ENCODE measurements at regions not wholly inside any gene's neighbourhood (a gene's known extent, or its start where the extent isn't known, plus 50 kb on each side); places are given as distances from the start of the nearest gene placed in this dataset.
"Not testable (repeated sequence)": the region's sequence is repeated elsewhere in the genome, so short reads cannot be mapped to it uniquely, and the experiment has no call there.

DNA sequence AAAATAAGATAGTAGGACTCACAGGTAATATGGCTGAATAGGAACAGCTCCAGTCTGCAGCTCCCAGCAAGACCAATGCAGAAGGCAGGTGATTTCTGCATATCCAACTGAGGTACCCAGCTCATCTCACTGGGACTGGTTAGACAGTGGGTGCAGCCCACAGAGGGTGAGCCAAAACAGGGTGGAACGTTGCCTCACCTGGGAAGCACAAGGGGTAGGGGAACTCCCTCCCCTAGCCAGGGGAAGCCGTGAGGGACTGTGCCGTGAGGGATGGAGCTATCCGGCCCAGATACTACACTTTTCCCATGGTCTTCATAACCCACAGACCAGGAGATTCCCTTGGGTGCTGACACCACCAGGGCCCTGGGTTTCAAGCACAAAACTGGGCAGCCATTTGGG is 114.8 kb upstream of the GNAI1 start:
- in situ Hi-C loops (cut with HindIII; ENCODE audit: low sequenced_read_pairs), result not testable (repeated sequence)

DNA sequence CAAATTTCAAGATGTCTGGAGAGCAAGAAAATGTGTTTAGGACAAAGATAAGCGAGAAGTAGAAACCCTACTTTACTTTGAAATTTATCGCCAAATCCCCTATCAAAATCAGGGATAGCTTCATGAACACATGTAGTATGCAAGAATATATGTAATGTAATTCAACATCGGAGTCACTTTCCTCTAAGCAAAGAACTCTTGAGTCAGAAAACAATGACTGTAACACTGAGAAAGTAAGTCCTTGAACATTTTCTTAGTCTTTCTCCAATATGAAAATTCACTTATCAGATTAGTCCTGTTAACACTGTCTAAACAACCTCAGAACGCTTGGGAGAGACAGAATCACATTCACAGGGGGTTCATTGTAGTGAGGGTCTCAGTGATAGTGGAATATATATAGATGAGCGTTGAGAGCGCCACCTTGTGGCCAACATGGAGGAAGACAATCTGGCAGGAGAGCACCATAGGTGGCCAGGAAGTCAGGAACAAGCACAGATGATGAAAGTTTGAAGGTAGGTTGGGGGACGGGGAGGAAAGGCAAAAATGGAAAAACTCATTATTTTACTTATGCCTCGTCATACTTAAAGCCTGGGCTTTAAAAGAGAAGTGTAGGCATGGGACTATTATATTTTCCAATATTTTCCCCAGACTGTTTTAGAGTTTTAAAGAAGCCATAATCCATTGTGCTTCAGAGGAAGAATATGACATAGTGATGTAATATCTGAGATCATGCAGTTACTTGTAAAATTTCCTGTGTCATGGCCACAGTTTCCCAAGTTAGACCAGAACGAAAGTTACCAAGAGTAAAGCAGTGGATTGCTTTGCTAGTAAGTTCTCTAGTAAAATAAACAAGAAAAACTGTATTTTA is 115.5 kb upstream of the GNAI1 start:
- in situ Hi-C loops (cut with HindIII; ENCODE audit: low sequenced_read_pairs), result no loop called here

DNA sequence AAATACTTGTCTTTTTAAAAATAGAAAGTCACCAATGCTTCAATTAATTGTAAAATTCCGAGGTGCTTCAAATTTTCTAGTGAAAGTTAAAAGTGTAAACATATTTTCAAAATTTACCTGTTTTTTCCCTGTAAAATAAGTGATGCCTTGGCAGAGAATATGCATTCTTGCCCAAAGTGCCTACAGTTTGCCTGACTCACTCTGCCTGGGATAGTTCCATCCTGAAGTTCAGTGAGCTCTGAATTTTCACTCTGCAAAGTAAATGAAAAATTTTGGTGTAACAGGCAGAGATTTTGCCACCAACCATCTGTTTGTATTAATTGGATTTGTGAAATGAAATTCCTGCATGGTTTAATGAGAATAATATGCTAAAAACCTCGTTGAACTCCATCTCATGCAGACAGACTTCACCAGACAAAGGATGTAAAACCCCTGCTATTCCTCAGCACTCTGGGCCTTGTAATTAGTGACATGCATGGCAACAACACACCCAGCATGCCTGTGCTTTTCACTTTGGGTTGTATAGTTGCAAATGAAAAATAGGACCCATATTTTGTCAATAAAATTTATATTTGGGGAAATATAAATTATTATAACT is 117.4 kb upstream of the GNAI1 start:
- in situ Hi-C loops (cut with HindIII; ENCODE audit: low sequenced_read_pairs), result no loop called here

DNA sequence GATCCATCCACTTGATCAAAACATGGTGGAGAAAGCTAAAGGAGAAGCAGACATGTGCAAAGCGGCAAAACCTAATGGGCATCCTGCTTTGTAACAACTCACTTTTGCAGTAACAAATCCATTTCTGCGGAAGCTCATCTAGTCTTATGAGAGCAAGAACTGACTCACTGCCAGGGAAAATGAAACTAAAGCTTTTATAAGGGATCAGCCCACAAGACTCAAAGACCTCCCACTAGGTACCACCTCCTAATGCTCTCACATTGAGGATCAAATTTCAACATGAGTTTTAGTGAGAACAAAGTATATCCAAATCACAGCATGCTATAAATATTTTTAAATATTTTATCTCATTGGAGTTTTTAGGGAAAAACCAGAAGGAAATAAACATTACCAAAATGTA is 120.1 kb upstream of the GNAI1 start:
- in situ Hi-C loops (cut with HindIII; ENCODE audit: low sequenced_read_pairs), result no loop called here

DNA sequence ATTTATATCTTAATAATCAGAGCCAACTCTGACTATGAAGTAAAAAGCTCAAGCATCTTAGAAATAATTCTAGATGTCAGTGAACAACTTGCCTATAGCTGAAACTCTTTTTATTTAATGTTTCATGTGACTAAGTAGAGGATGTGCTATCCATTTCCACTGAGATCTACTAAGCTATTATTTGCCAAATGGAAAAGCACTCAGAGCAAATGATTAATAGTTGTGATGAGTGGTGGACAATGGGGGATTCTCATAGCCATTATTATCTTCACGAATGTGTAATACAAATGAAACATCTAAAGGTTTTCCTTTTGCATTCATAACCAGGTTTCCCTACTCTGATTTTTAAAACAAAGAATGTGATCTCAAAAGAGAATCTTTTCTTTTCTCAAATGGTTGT is 126.6 kb upstream of the GNAI1 start:
- in situ Hi-C loops (cut with HindIII; ENCODE audit: low sequenced_read_pairs), result no loop called here

DNA sequence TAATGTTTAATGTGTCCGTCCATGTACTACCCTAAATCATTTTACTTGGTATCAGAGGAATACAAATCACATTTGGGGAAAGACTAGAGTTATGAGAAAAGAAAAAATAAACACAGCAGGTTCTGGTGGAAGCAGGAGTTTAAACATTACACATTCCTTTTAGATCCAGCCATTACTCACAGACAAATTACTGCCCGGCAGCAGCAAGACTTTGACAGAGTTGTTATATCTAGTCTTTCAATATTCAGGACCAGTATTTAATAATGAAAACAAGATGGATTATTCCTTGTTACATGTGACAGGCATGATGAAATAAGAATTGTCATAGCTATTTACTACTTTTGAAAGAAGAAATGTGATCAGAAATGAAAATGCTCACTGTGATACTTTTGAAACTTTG is 131.8 kb upstream of the GNAI1 start:
- in situ Hi-C loops (cut with HindIII; ENCODE audit: low sequenced_read_pairs), result no loop called here

DNA sequence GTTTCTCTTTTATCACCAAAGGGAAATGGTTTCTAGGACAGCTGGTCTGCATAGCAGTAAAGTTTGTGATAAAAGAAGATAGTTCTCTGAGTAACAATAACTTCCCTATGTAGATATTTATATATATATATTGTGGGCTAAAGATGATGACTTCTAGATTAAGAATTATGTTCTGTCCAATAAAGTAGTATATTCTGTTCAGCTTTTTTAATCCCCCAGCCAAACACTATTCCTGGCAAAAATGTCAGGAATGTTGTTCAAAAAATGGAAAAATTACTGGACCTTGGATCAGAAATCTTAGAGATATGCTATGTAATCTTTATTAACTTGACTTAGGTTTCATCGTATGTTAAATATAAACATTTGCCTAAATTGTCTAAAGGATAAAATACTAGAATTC is 136.3 kb upstream of the GNAI1 start:
- in situ Hi-C loops (cut with HindIII; ENCODE audit: low sequenced_read_pairs), result no loop called here

DNA sequence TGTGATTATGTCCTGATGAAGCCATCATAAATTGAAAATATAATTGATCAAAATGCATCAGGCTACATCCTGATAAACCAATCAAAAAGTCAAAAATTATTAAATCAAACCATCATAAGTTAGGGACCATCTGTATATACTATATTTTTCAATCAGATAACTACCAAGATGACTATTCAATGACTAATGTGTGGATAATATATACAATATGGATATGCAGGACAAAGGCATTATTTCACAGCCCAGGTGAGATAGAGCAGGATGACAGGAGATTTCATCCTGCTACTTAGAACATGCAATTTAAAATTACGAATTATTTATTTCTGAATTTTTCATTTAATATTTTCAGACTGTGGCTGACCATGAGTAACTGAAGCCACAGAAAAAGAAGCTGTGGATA is 137.3 kb upstream of the GNAI1 start:
- in situ Hi-C loops (cut with HindIII; ENCODE audit: low sequenced_read_pairs), result no loop called here

DNA sequence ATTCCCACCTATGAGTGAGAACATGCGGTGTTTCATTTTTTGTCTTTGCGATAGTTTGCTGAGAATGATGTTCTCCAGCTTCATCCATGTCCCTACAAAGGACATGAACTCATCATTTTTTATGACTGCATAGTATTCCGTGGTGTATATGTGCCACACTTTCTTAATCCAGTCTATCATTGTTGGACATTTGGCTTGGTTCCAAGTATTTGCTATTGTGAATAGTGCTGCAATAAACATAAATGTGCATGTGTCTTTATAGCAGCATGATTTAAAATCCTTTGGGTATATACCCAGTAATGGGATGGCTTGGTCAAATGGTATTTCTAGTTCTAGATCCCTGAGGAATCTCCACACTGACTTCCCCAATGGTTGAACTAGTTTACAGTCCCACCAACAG is 138.9 kb upstream of the GNAI1 start:
- in situ Hi-C loops (cut with HindIII; ENCODE audit: low sequenced_read_pairs), result not testable (repeated sequence)

DNA sequence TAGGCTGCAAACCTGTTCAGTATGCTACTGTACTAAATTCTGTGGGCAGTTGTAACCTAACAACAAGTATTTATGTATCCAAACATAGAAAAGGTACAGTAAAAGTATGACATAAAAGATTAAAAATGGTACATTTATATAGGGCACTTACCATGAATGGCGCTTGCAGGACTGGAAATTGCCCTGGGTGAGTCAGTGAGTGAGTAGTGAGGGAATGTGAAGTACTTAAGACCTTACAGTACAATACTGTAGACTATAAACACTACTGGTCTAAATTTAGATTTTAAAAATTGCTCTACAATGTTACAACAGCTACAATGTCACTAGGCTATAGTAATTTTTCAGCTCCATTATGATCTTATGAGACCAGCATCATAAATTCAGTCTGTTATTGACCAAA is 146.0 kb upstream of the GNAI1 start:
- in situ Hi-C loops (cut with HindIII; ENCODE audit: low sequenced_read_pairs), result no loop called here

DNA sequence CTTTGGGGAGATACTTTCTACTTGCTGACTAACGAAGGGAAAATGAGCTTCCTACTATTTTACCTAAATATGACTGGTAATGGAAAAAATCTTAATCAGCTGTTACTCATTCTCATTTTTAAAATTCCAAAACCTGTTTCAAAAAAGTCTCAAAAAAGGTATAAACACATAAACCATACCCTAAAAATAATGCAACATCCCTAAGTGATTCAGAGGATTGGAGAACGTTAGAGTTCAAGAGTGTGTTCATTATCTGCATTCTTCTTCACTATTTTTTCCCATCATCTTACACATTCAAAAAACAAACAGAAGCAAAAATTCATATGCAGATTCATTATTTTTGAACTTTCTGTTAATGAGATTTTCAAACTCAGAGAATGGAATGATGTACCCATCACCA is 150.4 kb upstream of the GNAI1 start:
- in situ Hi-C loops (cut with HindIII; ENCODE audit: low sequenced_read_pairs), result no loop called here

DNA sequence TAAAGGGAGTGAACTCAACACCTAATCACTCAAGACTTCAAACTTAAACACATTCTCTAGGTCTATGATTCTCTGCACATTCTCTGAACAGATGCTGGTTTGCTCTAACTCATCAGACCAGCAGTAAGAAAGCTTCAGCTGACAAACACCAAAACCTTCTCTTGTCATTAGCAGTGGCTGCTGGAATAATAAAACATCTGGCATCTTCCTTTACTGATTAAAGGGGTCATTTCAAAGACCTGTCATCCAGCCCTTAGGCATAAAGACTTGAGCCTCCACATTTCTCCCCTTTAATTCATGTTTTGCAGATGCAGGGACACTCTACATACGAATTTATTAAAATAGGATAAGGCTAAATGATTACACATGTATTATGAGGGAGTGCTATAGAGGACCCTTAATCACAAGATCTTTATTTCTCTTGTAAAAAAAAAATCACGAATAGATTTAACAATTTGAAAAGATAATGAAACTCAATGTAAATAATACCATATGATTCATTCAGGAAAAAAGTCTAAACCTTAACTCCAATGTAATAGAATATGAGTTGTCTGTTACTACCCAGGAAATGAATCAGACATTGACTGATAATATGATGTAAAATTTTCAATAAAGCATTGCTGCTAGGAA is 152.4 kb upstream of the GNAI1 start:
- in situ Hi-C loops (cut with HindIII; ENCODE audit: low sequenced_read_pairs), result no loop called here

DNA sequence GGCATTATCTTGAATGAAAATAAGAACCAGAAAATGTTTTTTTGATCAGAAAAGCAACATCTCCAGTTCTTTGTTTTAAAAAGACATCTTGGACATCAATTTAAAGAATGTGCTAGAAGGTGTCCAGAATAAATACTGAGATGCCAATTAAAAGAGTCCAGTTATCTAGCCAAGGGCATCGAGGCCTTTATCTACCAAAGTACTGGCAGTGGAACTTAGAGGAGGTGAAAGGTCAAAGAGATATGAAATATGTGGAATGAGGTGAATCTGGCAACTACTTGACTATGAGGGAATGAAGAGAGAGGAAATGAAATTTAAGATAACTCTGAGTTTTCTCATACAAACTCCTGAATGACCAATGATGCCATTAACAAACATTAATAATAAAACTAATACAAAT is 154.3 kb upstream of the GNAI1 start:
- in situ Hi-C loops (cut with HindIII; ENCODE audit: low sequenced_read_pairs), result no loop called here

DNA sequence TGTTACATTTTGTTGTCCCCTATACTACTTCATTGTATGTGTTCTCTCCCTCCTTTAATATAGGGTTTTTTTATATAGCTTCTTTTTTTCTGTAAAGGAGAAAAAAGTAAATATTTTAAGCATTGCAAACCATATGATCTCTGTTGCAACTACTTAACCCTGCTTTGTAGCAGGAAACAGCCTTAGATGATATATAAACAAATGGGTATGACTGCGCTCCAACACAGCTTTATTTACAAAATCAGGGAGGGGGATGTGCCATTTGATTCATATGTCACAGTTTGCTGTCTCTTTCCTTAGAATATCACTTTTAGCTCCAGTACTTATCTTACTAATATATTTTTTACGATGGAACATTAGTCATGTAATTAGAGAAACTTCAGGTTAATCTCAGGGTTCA is 155.2 kb upstream of the GNAI1 start:
- in situ Hi-C loops (cut with HindIII; ENCODE audit: low sequenced_read_pairs), result no loop called here

DNA sequence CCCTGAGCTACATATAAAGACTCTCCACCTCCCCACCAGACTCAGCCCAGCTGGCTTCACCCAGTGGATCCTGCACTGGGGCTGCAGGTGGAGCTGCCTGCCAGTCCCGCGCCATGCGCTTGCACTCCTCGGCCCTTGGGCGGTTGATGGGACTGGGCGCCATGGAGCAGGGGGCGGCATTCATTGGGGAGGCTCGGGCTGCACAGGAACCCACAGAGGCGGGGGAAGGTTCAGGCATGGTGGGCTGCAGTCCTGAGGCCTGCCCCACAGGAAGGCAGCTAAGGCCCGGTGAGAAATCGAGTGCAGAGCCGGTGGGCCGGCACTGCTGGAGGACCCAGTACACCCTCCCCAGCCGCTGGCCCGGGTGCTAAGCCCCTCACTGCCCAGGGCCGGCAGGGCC is 157.2 kb upstream of the GNAI1 start:
- in situ Hi-C loops (cut with HindIII; ENCODE audit: low sequenced_read_pairs), result no loop called here

DNA sequence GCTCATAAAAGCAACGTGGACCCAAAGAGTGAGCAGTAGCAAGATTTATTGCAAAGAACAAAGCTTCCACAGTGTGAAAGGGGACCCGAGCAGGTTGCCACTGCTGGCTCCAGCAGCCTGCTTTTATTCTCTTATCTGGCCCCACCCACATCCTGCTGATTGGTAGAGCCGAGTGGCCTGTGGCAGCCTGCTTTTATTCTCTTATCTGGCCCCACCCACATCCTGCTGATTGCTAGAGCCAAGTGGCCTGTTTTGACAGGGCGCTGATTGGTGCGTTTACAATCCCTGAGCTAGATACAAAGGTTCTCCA is 158.0 kb upstream of the GNAI1 start:
- in situ Hi-C loops (cut with HindIII; ENCODE audit: low sequenced_read_pairs), result not testable (repeated sequence)

DNA sequence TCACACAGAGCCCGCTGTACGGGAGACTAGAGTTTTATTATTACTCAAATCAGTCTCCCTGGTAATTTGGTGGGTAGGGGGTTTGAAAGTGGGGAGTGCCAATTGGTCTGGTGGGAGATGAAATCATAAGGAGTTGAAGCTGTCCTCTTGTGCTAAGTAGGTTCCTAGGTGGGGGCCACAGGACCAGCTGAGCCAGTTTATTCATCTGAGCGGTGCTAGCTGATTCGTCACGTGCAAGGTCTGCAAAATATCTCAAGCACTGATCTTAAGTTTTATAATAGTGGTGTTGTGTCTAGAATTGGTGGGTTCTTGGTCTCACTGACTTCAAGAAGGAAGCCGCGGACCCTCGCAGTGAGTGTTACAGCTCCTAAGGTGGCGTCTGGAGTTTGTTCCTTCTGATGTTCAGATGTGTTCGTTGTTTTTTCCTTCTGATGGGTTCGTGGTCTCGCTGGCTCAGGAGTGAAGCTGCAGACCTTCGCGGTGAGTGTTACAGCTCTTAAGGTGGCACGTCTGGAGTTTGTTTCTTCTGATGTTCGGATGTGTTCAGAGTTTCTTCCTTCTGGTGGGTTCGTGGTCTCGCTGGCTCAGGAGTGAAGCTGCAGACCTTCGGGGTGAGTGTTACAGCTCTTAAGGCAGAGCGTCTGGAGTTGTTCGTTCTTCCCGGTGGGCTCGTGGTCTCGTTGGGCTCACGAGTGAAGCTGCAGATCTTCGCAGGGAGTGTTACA is 158.5 kb upstream of the GNAI1 start:
- in situ Hi-C loops (cut with HindIII; ENCODE audit: low sequenced_read_pairs), result not testable (repeated sequence)

DNA sequence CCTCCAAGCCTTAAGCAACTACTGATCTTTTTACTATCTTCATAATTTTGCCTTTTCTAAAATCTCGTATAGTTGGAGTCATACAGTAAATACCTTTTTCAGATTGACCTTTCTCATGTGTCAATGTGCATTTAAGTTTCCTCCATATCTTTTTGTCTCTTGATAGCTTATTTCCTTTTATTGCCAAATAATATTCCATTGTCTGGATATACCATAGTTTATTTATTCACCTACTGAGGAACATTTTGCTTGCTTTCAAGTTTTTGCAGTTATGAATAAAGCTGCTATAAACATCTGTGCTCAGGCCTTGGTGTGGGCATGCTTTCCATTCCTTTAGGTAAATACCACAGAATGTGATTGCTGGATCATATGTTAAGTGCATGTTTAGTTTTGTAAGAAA is 161.2 kb upstream of the GNAI1 start:
- in situ Hi-C loops (cut with HindIII; ENCODE audit: low sequenced_read_pairs), result no loop called here

DNA sequence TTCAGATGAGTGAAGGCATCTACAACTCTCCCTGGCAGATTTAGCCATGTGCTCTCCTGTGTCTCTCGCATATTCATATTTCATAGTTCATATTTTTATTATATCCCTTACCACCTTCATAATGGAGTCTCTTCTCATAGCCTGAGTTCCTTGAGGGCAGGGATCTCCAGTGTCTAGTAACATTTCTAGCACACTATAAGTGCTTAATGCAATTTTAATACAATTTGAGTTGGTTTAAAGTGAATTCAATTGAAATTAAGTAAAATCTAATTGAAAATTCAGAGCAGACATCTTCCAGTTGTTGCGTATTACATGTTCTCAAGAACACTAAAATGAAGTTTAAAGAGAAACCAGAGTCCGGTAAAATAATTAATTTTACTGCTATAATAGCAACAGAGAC is 163.6 kb upstream of the GNAI1 start:
- in situ Hi-C loops (cut with HindIII; ENCODE audit: low sequenced_read_pairs), result no loop called here

DNA sequence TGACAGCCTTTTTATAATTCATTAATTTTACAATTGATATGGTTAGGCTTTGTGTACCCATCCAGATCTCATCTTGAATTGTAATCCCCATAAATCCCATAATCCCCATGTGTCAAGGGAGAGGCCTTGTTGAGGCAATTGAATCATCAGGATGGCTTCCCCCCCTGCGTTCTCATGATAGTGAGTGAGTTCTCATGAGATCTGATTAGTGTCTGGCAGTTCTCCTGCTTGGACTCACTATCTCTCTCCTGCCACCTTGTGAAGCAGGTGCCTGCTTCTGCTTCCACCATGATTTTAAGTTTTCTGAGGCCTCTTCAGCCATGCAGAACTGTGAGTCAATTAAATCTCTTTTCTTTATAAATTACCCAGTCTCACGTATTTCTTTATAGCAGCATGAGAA is 165.7 kb upstream of the GNAI1 start:
- in situ Hi-C loops (cut with HindIII; ENCODE audit: low sequenced_read_pairs), result no loop called here

DNA sequence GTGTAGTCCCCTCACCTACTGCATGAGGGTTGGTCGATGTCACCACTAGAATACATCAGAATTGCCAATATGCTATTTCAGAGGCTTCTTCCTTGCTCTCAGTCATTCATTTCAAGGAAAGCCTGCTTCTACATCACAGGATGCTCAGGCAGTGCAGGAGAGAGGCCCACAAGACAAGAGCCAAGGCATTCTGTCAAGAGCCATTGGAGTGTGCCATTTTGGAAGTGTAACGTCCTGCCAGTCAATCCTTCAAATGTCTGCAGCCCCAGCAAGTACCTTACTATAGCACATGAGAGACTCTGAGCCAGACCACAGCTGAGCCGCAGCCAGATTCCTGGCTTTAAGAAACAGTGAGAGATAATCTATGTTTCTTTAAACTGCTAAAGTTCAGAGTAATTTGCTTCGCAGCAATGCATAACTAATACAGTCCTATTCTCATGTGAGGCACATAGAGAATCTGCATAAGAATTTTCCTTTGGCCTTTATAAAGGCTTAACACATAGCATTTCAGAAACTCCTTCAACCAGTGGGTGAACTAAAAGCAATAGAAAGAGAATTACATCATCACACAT is 166.5 kb upstream of the GNAI1 start:
- in situ Hi-C loops (cut with HindIII; ENCODE audit: low sequenced_read_pairs), result no loop called here

All from endothelial cell of hepatic sinusoid (primary cell).